IPS-NIHi7 (cell line): ENCODE measurements at regions not wholly inside any gene's neighbourhood (a gene's known extent, or its start where the extent isn't known, plus 50 kb on each side); places are given as distances from the start of the nearest gene placed in this dataset.

Experiments used
- DNase-seq: peaks from one replicate; pipeline ENCODE4 v3.0.0; 2012; ENCODE audit warnings: mixed read lengths; ENCODE audit errors: extremely low spot score

DNA sequence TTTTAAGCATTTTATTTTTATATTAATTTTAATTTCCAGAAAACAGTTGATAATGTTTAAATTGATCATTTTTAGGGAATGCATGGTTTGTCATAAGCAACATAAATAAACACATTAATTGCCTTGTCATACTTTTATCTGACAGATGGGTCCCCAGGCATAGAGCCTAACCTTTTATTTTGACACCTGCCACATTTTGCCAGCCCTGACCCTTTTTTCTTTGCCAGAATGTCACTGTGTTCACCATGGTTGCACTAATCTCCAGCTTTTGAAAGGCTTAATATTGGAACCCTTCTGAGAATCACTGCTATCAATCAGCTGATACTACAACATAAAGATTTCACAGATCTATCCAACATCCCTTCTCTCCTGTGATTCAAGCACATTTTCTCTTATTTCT is 56.0 kb upstream of the DPYD start:
- DNase-seq = no peak
